ENCODE measurements at regions not wholly inside any gene's neighbourhood (a gene's known extent, or its start where the extent isn't known, plus 50 kb on each side); places are given as distances from the start of the nearest gene placed in this dataset.

DNA sequence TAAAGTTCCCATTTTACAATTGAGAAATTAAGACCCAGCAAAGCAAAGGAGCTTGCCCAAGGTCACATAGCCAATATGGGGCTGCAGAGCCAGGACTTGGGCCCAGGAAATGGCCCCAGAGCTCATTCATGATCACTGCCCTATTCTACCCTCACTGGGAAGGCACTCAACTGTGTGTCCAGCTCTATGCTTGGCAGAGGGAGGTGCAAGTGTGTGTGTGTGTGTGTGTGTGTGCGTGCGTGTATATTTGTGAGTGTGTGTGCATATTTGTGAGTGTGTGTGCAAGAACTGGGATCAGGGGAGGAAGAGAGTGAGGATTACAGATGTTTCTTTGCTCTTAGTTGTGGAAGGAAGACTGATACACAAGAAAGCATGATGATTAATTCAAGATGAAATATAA, 151.2 kb upstream of the CRY1 start:
- H3K79me1 ChIP-seq (replicated peaks; ENCODE audit: low read length, poor library complexity, severe bottlenecking) = no peaks in the 10 kb centered on the region
- no peak overlapping the region for H3K4me2 ChIP-seq (ENCODE audit: low read length, poor library complexity, severe bottlenecking)
- H2AK5ac ChIP-seq (ENCODE audit: low read length, severe bottlenecking) = no peak overlapping the region
- no peak overlapping the region for H3K18ac ChIP-seq (ENCODE audit: low read depth in 1 of 2, low read length in 2 of 2)
- H2BK12ac ChIP-seq (ENCODE audit: low read length in 2 of 2) = no peak overlapping the region
- H3K36me3 ChIP-seq (ENCODE audit: control insufficient read depth in 1 of 2, insufficient read depth in 2 of 2, low read depth in 1 of 2, low read length in 2 of 2) = no peaks in the 10 kb centered on the region
- no peak overlapping the region for H4K91ac ChIP-seq (ENCODE audit: low read length)
- no peak overlapping the region for H2BK120ac ChIP-seq (ENCODE audit: low read depth, low read length)
- no peak for DNase-seq
- H3K23ac ChIP-seq (ENCODE audit: low read length in 2 of 2) = no peak overlapping the region
- no peak overlapping the region for H3K9ac ChIP-seq (ENCODE audit: low read length)
- H3K27ac ChIP-seq (ENCODE audit: low read length, poor library complexity, severe bottlenecking) = no peak overlapping the region
- WGBS = 85% methylated on average over 2 of the region's 2 CpGs
- no peak overlapping the region for H2AFZ ChIP-seq (ENCODE audit: low read depth, low read length)
- H3K9me3 ChIP-seq (ENCODE audit: control insufficient read depth, low read length) = no peaks in the 10 kb centered on the region
- no peak overlapping the region for H4K8ac ChIP-seq (ENCODE audit: low read length)
- no peaks in the 10 kb centered on the region for H3K4me1 ChIP-seq (ENCODE audit: control insufficient read depth, insufficient read depth, low read depth, low read length)
- H3K14ac ChIP-seq (ENCODE audit: low read length in 2 of 2) = no peak overlapping the region
- H3K4me3 ChIP-seq (ENCODE audit: insufficient read depth in 1 of 2, low read depth in 1 of 2, low read length in 2 of 2) = no peak overlapping the region
- H3K27me3 ChIP-seq (ENCODE audit: control insufficient read depth in 1 of 2, insufficient read depth in 1 of 2, low read length in 2 of 2) = peaks cover 6 to 57% of the 10 kb centered on the region in 2 experiments
- H2BK5ac ChIP-seq (ENCODE audit: low read depth, low read length, poor library complexity, severe bottlenecking) = no peak overlapping the region
- no peak overlapping the region for H2BK15ac ChIP-seq (ENCODE audit: low read depth, poor library complexity, severe bottlenecking)
- no peak overlapping the region for H3K4ac ChIP-seq (ENCODE audit: low read depth in 1 of 2, low read length in 2 of 2)

- no peak overlapping the region for H2AFZ ChIP-seq (ENCODE audit: low read depth, low read length)
- H3K9ac ChIP-seq (ENCODE audit: low read length) = no peak overlapping the region
- no peak overlapping the region for H4K91ac ChIP-seq (ENCODE audit: low read length)
- no peak overlapping the region for H2BK12ac ChIP-seq (ENCODE audit: low read length in 2 of 2)
- no peak for DNase-seq
- H3K27me3 ChIP-seq (ENCODE audit: control insufficient read depth in 1 of 2, insufficient read depth in 1 of 2, low read length in 2 of 2) = peaks cover 6 to 49% of the 10 kb centered on the region in 2 experiments
- no peaks in the 10 kb centered on the region for H3K36me3 ChIP-seq (ENCODE audit: control insufficient read depth in 1 of 2, insufficient read depth in 2 of 2, low read depth in 1 of 2, low read length in 2 of 2)
- no peak overlapping the region for H3K23ac ChIP-seq (ENCODE audit: low read length in 2 of 2)
- H3K4me1 ChIP-seq (ENCODE audit: control insufficient read depth, insufficient read depth, low read depth, low read length) = no peaks in the 10 kb centered on the region
- H3K4ac ChIP-seq (ENCODE audit: low read depth in 1 of 2, low read length in 2 of 2) = no peak overlapping the region
- H2BK5ac ChIP-seq (ENCODE audit: low read depth, low read length, poor library complexity, severe bottlenecking) = no peak overlapping the region
- H3K79me1 ChIP-seq (replicated peaks; ENCODE audit: low read length, poor library complexity, severe bottlenecking) = no peaks in the 10 kb centered on the region
- no peak overlapping the region for H3K14ac ChIP-seq (ENCODE audit: low read length in 2 of 2)
- H3K4me2 ChIP-seq (ENCODE audit: low read length, poor library complexity, severe bottlenecking) = no peak overlapping the region
- H2BK120ac ChIP-seq (ENCODE audit: low read depth, low read length) = no peak overlapping the region
- no peak overlapping the region for H2BK15ac ChIP-seq (ENCODE audit: low read depth, poor library complexity, severe bottlenecking)
- 52% methylated on average over 1 of the region's 1 CpG for whole genome bisulfite sequencing
- H4K8ac ChIP-seq (ENCODE audit: low read length) = no peak overlapping the region
- H3K4me3 ChIP-seq (ENCODE audit: insufficient read depth in 1 of 2, low read depth in 1 of 2, low read length in 2 of 2) = no peak overlapping the region
- H3K9me3 ChIP-seq (ENCODE audit: control insufficient read depth, low read length) = no peaks in the 10 kb centered on the region
- H3K18ac ChIP-seq (ENCODE audit: low read depth in 1 of 2, low read length in 2 of 2) = no peak overlapping the region
- H2AK5ac ChIP-seq (ENCODE audit: low read length, severe bottlenecking) = no peak overlapping the region
- H3K27ac ChIP-seq (ENCODE audit: low read length, poor library complexity, severe bottlenecking) = no peak overlapping the region
Measured at GRCh38 chr12:107247650-107248049, 154.3 kb upstream of the CRY1 start.

- H3K4me1 ChIP-seq (ENCODE audit: control insufficient read depth, insufficient read depth, low read depth, low read length) = no peaks in the 10 kb centered on the region
- no peak overlapping the region for H3K4me3 ChIP-seq (ENCODE audit: insufficient read depth in 1 of 2, low read depth in 1 of 2, low read length in 2 of 2)
- no peak overlapping the region for H3K4me2 ChIP-seq (ENCODE audit: low read length, poor library complexity, severe bottlenecking)
- no peak overlapping the region for H3K14ac ChIP-seq (ENCODE audit: low read length in 2 of 2)
- H3K27ac ChIP-seq (ENCODE audit: low read length, poor library complexity, severe bottlenecking) = no peak overlapping the region
- H3K9ac ChIP-seq (ENCODE audit: low read length) = no peak overlapping the region
- no peak overlapping the region for H2BK120ac ChIP-seq (ENCODE audit: low read depth, low read length)
- H3K9me3 ChIP-seq (ENCODE audit: control insufficient read depth, low read length) = no peaks in the 10 kb centered on the region
- H2AFZ ChIP-seq (ENCODE audit: low read depth, low read length) = no peak overlapping the region
- no peak overlapping the region for H3K18ac ChIP-seq (ENCODE audit: low read depth in 1 of 2, low read length in 2 of 2)
- H2BK15ac ChIP-seq (ENCODE audit: low read depth, poor library complexity, severe bottlenecking) = no peak overlapping the region
- peaks cover 6 to 48% of the 10 kb centered on the region in 2 experiments for H3K27me3 ChIP-seq (ENCODE audit: control insufficient read depth in 1 of 2, insufficient read depth in 1 of 2, low read length in 2 of 2)
- no peaks in the 10 kb centered on the region for H3K79me1 ChIP-seq (replicated peaks; ENCODE audit: low read length, poor library complexity, severe bottlenecking)
- no peaks in the 10 kb centered on the region for H3K36me3 ChIP-seq (ENCODE audit: control insufficient read depth in 1 of 2, insufficient read depth in 2 of 2, low read depth in 1 of 2, low read length in 2 of 2)
- no peak overlapping the region for H2AK5ac ChIP-seq (ENCODE audit: low read length, severe bottlenecking)
- no peak overlapping the region for H3K4ac ChIP-seq (ENCODE audit: low read depth in 1 of 2, low read length in 2 of 2)
- H4K91ac ChIP-seq (ENCODE audit: low read length) = no peak overlapping the region
- no peak overlapping the region for H4K8ac ChIP-seq (ENCODE audit: low read length)
- no peak overlapping the region for H2BK12ac ChIP-seq (ENCODE audit: low read length in 2 of 2)
- no peak overlapping the region for H2BK5ac ChIP-seq (ENCODE audit: low read depth, low read length, poor library complexity, severe bottlenecking)
- H3K23ac ChIP-seq (ENCODE audit: low read length in 2 of 2) = no peak overlapping the region
- no peak for DNase-seq
Measured at GRCh38 chr12:107248187-107248586, 154.8 kb upstream of the CRY1 start.

DNA sequence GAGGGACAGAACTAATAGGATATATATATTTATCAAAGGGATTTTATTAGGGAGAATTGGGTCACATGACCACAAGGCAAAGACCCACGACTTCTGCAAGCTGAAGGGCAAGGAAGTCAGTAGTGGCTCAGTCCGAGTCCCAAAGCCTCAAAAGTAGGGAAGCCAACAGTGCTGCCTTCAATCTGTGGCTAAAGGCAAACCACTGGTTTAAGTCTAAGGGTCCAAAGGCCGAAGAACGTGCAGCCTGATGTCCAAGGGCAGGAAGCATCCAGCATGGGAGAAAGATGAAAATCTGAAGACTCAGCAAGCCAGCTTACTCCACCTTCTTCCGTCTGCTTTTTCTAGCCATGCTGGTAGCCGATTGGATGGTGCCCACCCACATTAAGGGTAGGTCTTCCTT, 157.9 kb upstream of the CRY1 start:
- H3K9me3 ChIP-seq (ENCODE audit: control insufficient read depth, low read length) = peaks cover under 1% of the 10 kb centered on the region
- H3K9ac ChIP-seq (ENCODE audit: low read length) = no peak overlapping the region
- H3K27me3 ChIP-seq (ENCODE audit: control insufficient read depth in 1 of 2, insufficient read depth in 1 of 2, low read length in 2 of 2) = peaks cover 0 to 24% of the 10 kb centered on the region in 2 experiments
- no peak for DNase-seq
- H4K8ac ChIP-seq (ENCODE audit: low read length) = no peak overlapping the region
- no peak overlapping the region for H2BK15ac ChIP-seq (ENCODE audit: low read depth, poor library complexity, severe bottlenecking)
- no peak overlapping the region for H2AFZ ChIP-seq (ENCODE audit: low read depth, low read length)
- no peak overlapping the region for H2BK5ac ChIP-seq (ENCODE audit: low read depth, low read length, poor library complexity, severe bottlenecking)
- no peak overlapping the region for H4K91ac ChIP-seq (ENCODE audit: low read length)
- no peak overlapping the region for H3K4me3 ChIP-seq (ENCODE audit: insufficient read depth in 1 of 2, low read depth in 1 of 2, low read length in 2 of 2)
- no peaks in the 10 kb centered on the region for H3K79me1 ChIP-seq (replicated peaks; ENCODE audit: low read length, poor library complexity, severe bottlenecking)
- 66% methylated on average over 6 of the region's 6 CpGs for WGBS
- no peak overlapping the region for H3K23ac ChIP-seq (ENCODE audit: low read length in 2 of 2)
- no peaks in the 10 kb centered on the region for H3K36me3 ChIP-seq (ENCODE audit: control insufficient read depth in 1 of 2, insufficient read depth in 2 of 2, low read depth in 1 of 2, low read length in 2 of 2)
- H3K4ac ChIP-seq (ENCODE audit: low read depth in 1 of 2, low read length in 2 of 2) = no peak overlapping the region
- no peak overlapping the region for H2AK5ac ChIP-seq (ENCODE audit: low read length, severe bottlenecking)
- no peaks in the 10 kb centered on the region for H3K4me1 ChIP-seq (ENCODE audit: control insufficient read depth, insufficient read depth, low read depth, low read length)
- H2BK12ac ChIP-seq (ENCODE audit: low read length in 2 of 2) = no peak overlapping the region
- no peak overlapping the region for H2BK120ac ChIP-seq (ENCODE audit: low read depth, low read length)
- no peak overlapping the region for H3K14ac ChIP-seq (ENCODE audit: low read length in 2 of 2)
- H3K18ac ChIP-seq (ENCODE audit: low read depth in 1 of 2, low read length in 2 of 2) = no peak overlapping the region
- H3K4me2 ChIP-seq (ENCODE audit: low read length, poor library complexity, severe bottlenecking) = no peak overlapping the region
- no peak overlapping the region for H3K27ac ChIP-seq (ENCODE audit: low read length, poor library complexity, severe bottlenecking)

All from mesenchymal stem cell (in vitro differentiated cells and primary cell).